PC-9 (cell line): ENCODE measurements at regions not wholly inside any gene's neighbourhood (a gene's known extent, or its start where the extent isn't known, plus 50 kb on each side); places are given as distances from the start of the nearest gene placed in this dataset.

ENCODE experiments used
- BruUV-seq: library from RNA; stranded (reverse); fragments of 400-500 nt; replicated peaks from 2 replicates; lab custom pipeline; 2021; lab: Mats Ljungman, UMichigan
- CTCF ChIA-PET: fragments of 300-600 bp; sonication (Branson Sonifier 250); formaldehyde crosslinking; loops from one replicate; lab custom pipeline; 2022; ENCODE audit warnings: antibody characterized with exemption; lab: Charles Lee
- POLR2A ChIA-PET: fragments of 300-600 bp; sonication (Branson Sonifier 250); formaldehyde crosslinking; loops from one replicate; lab custom pipeline; 2022; ENCODE audit warnings: antibody characterized with exemption; ENCODE audit not compliant: unreplicated experiment; lab: Charles Lee
- DNase-seq, 2 experiments: peaks; one replicate each; pipeline versions ENCODE4 v3.0.0 to v3.0.0-alpha.2; 2015 to 2022; ENCODE audit warnings: mixed read lengths in 1 of 2
- H2AFZ ChIP-seq: fragments of 200-600 bp; sonication (generic); 2 replicates; pipeline ENCODE4 v1.8.1; 2017; ENCODE audit warnings: antibody characterized with exemption
- H3F3A ChIP-seq: fragments of 200-600 bp; sonication (generic); 2 replicates; pipeline ENCODE4 v1.8.1; 2017; ENCODE audit warnings: antibody characterized with exemption, mild to moderate bottlenecking, low read depth; ENCODE audit not compliant: insufficient read depth
- H3K27ac ChIP-seq: fragments of 200-600 bp; sonication (generic); 2 replicates; pipeline ENCODE4 v1.6.1; 2016; ENCODE audit warnings: mixed run types
- H3K27me3 ChIP-seq: fragments of 200-600 bp; sonication (generic); 2 replicates; pipeline ENCODE4 v1.6.1; 2016; ENCODE audit warnings: low read depth, mixed run types; ENCODE audit not compliant: insufficient read depth
- H3K36me3 ChIP-seq: fragments of 200-600 bp; sonication (generic); 2 replicates; pipeline ENCODE4 v1.6.1; 2016; ENCODE audit warnings: low read depth, mixed run types
- H3K4me1 ChIP-seq: fragments of 200-600 bp; sonication (generic); replicated peaks from 2 replicates; pipeline ENCODE4 v1.6.1; 2016; ENCODE audit warnings: mixed run types; ENCODE audit not compliant: insufficient read depth
- H3K4me2 ChIP-seq: fragments of 200-600 bp; sonication (generic); 2 replicates; pipeline ENCODE4 v1.6.1; 2017; ENCODE audit warnings: mixed run types
- H3K4me3 ChIP-seq: fragments of 200-600 bp; sonication (generic); 2 replicates; pipeline ENCODE4 v1.6.1; 2016; ENCODE audit warnings: mixed run types
- H3K79me2 ChIP-seq: fragments of 200-600 bp; sonication (generic); 2 replicates; pipeline ENCODE4 v1.6.1; 2017; ENCODE audit warnings: low read depth, mixed run types
- H3K9me2 ChIP-seq: fragments of 200-600 bp; sonication (generic); 2 replicates; pipeline ENCODE4 v1.8.1; 2017; ENCODE audit warnings: mild to moderate bottlenecking; ENCODE audit not compliant: insufficient read depth
- H3K9me3 ChIP-seq: fragments of 200-600 bp; sonication (generic); 2 replicates; pipeline ENCODE4 v1.8.1; 2016; ENCODE audit warnings: low read depth; ENCODE audit not compliant: insufficient read depth
- H4K20me1 ChIP-seq: fragments of 200-600 bp; sonication (generic); 2 replicates; pipeline ENCODE4 v1.8.1; 2017; ENCODE audit not compliant: insufficient read depth
- CTCF ChIP-seq: fragments of 200-600 bp; sonication (generic); conservative IDR thresholded peaks from 2 replicates; pipeline ENCODE4 v1.6.1; 2017; ENCODE audit warnings: mixed run types, antibody characterized with exemption, mild to moderate bottlenecking, moderate library complexity
- EZH2 ChIP-seq: fragments of 200-600 bp; sonication (generic); IDR thresholded peaks from 2 replicates; pipeline ENCODE4 v1.8.0; 2017; ENCODE audit warnings: antibody characterized with exemption, low read depth
- intact Hi-C: fragments of 100-400 bp; cut with micrococcal nuclease; formaldehyde crosslinking; loops from one replicate; pipeline ENCODE4 v1.10.0; 2022; ENCODE audit not compliant: unreplicated experiment

GRCh38 chr10:31709476-31709875, 219.2 kb downstream of the ARHGAP12 start:
- no TSS peak for BruUV-seq
- no peaks in the 10 kb centered on the region for H3F3A ChIP-seq
- ChIA-PET POLR2A (no interaction called here), CTCF (interaction anchor here (0.5 to 0.9 kb wide), 2 partner anchors 12 to 677 kb away, joined by 3 to 9 read pairs; no protein-coding TSS in a partner anchor)
- no peaks in the 10 kb centered on the region for H3K4me1 ChIP-seq
- no peaks in the 10 kb centered on the region for H3K9me2 ChIP-seq
- H2AFZ ChIP-seq: no peak overlapping the region
- H3K36me3 ChIP-seq: no peaks in the 10 kb centered on the region
- no peaks in the 10 kb centered on the region for H3K27me3 ChIP-seq
- H4K20me1 ChIP-seq: no peaks in the 10 kb centered on the region
- peaks cover 6% of the 10 kb centered on the region for H3K9me3 ChIP-seq
- intact Hi-C loops: no loop called here
- TF ChIP-seq CTCF: no peak
- no peak for TF ChIP-seq EZH2
- H3K4me3 ChIP-seq: no peak overlapping the region
- H3K27ac ChIP-seq: no peak overlapping the region
- H3K4me2 ChIP-seq: no peak overlapping the region
- no peaks in the 10 kb centered on the region for H3K79me2 ChIP-seq
- DNase-seq: no peak

GRCh38 chr10:31709028-31709427, 219.6 kb downstream of the ARHGAP12 start:
- BruUV-seq: no TSS peak
- ChIA-PET CTCF (interaction anchor here (0.5 to 0.9 kb wide), 2 partner anchors 11 to 676 kb away, joined by 3 to 9 read pairs; no protein-coding TSS in a partner anchor), POLR2A (no interaction called here)
- H4K20me1 ChIP-seq: no peaks in the 10 kb centered on the region
- peaks cover 6% of the 10 kb centered on the region for H3K9me3 ChIP-seq
- intact Hi-C loops: no loop called here
- no peaks in the 10 kb centered on the region for H3K4me1 ChIP-seq
- H3K4me2 ChIP-seq: no peak overlapping the region
- no peak overlapping the region for H3K4me3 ChIP-seq
- no peak overlapping the region for H2AFZ ChIP-seq
- H3K27me3 ChIP-seq: no peaks in the 10 kb centered on the region
- TF ChIP-seq EZH2 (no peak), CTCF (no peak)
- no peaks in the 10 kb centered on the region for H3K9me2 ChIP-seq
- no peak for DNase-seq
- H3K79me2 ChIP-seq: no peaks in the 10 kb centered on the region
- H3F3A ChIP-seq: no peaks in the 10 kb centered on the region
- H3K36me3 ChIP-seq: no peaks in the 10 kb centered on the region
- no peak overlapping the region for H3K27ac ChIP-seq

- ChIA-PET CTCF (interaction anchor here (0.9 kb wide), 1 partner anchor 11 kb away, joined by 3 read pairs; no protein-coding TSS in a partner anchor), POLR2A (no interaction called here)
- Histone ChIP-seq H2AFZ (no peak overlapping the region), H3K36me3 (no peaks in the 10 kb centered on the region), H4K20me1 (no peaks in the 10 kb centered on the region), H3K9me2 (no peaks in the 10 kb centered on the region), H3K4me1 (no peaks in the 10 kb centered on the region), H3K4me3 (no peak overlapping the region), H3F3A (no peaks in the 10 kb centered on the region), H3K9me3 (peaks cover 6% of the 10 kb centered on the region), H3K4me2 (no peak overlapping the region), H3K27me3 (no peaks in the 10 kb centered on the region), H3K27ac (no peak overlapping the region), H3K79me2 (no peaks in the 10 kb centered on the region)
- TF ChIP-seq EZH2 (no peak), CTCF (no peak)
- no peak for DNase-seq
- intact Hi-C loops: no loop called here
- no TSS peak for BruUV-seq
These were observed 220.2 kb downstream of the ARHGAP12 start for GRCh38 chr10:31708474-31708873.
